ENCODE measurements at regions not wholly inside any gene's neighbourhood (a gene's known extent, or its start where the extent isn't known, plus 50 kb on each side); places are given as distances from the start of the nearest gene placed in this dataset.

- no peak for TF ChIP-seq SIN3A (IDR thresholded peaks at IDR 0.05; ENCODE audit: borderline replicate concordance, insufficient read depth, low read length)
- no peak for TF ChIP-seq TAF1 (IDR thresholded peaks at IDR 0.05; ENCODE audit: borderline replicate concordance, insufficient read depth, low read length)
- no peak for TF ChIP-seq POLR2AphosphoS5 (IDR thresholded peaks at IDR 0.05; ENCODE audit: low read depth, low read length)
- no peak for TF ChIP-seq REST (IDR thresholded peaks at IDR 0.05; ENCODE audit: insufficient read depth in 1 of 2, low read depth in 2 of 2, low read length in 2 of 2)
- no peak for TF ChIP-seq FOXP2 (optimal IDR thresholded peaks at IDR 0.05; ENCODE audit: borderline replicate concordance, extremely low read depth, extremely low read length, insufficient read depth)
Measured at GRCh38 chr10:78342827-78343653, 309.4 kb downstream of the RPS24 start.
